ENCODE measurements at regions not wholly inside any gene's neighbourhood (a gene's known extent, or its start where the extent isn't known, plus 50 kb on each side); places are given as distances from the start of the nearest gene placed in this dataset.

- H3K27ac ChIP-seq (ENCODE audit: low read length), result no peak overlapping the region
- no peaks in the 10 kb centered on the region for H3K4me1 ChIP-seq (ENCODE audit: control insufficient read depth in 1 of 2, extremely low read depth in 1 of 2, insufficient read depth in 2 of 2, low read length in 2 of 2)
- H3K27me3 Mint-ChIP-seq, result peaks cover 3% of the 10 kb centered on the region in 2 donors
- H3K4me3 ChIP-seq (ENCODE audit: control insufficient read depth in 1 of 2, extremely low read depth in 1 of 2, low read length in 1 of 2), result no peak overlapping the region
- POLR2A ChIA-PET, result interaction anchor here in 1 of 2 donors (0.5 kb wide), 1 partner anchor 608 kb away, joined by 3 read pairs; no protein-coding TSS in a partner anchor
- H3K9me3 ChIP-seq, result no peaks in the 10 kb centered on the region
- no CpG with 5 or more reads among the region's 3 CpGs for WGBS (ENCODE audit: insufficient coverage)
- H3K36me3 Mint-ChIP-seq, result no peaks in the 10 kb centered on the region
- no peaks in the 10 kb centered on the region for H3K27me3 ChIP-seq (replicated peaks in 1 of 2; ENCODE audit: control insufficient read depth in 2 of 2, extremely low read depth in 1 of 2, insufficient read depth in 2 of 2, low read length in 1 of 2)
- no peak overlapping the region for H3K4me3 Mint-ChIP-seq
- DNase-seq, result no peak
- peaks cover 0 to 3% (median 0%) of the 10 kb centered on the region in 3 donors for H3K9me3 Mint-ChIP-seq
- no peaks in the 10 kb centered on the region for H3K36me3 ChIP-seq (ENCODE audit: control insufficient read depth in 2 of 2, extremely low read depth in 1 of 2, insufficient read depth in 1 of 2, low read length in 1 of 2)
- no peak for ATAC-seq (replicated peaks in 1 of 4)
- CTCF ChIA-PET, result no interaction called here
- H3K27ac Mint-ChIP-seq, result no peak overlapping the region
- peaks cover 0 to 14% (median 6%) of the 10 kb centered on the region in 3 donors for H3K4me1 Mint-ChIP-seq
Observed at GRCh38 chr9:8134635-8135034, 335.1 kb upstream of the DMAC1 start.

- Histone ChIP-seq H3K27ac (ENCODE audit: low read length) (no peak overlapping the region), H3K4me1 (ENCODE audit: control insufficient read depth in 1 of 2, extremely low read depth in 1 of 2, insufficient read depth in 2 of 2, low read length in 2 of 2) (no peaks in the 10 kb centered on the region), H3K36me3 (ENCODE audit: control insufficient read depth in 2 of 2, extremely low read depth in 1 of 2, insufficient read depth in 1 of 2, low read length in 1 of 2) (no peaks in the 10 kb centered on the region), H3K27me3 (replicated peaks in 1 of 2; ENCODE audit: control insufficient read depth in 2 of 2, extremely low read depth in 1 of 2, insufficient read depth in 2 of 2, low read length in 1 of 2) (no peaks in the 10 kb centered on the region), H3K4me3 (ENCODE audit: control insufficient read depth in 1 of 2, extremely low read depth in 1 of 2, low read length in 1 of 2) (no peak overlapping the region), H3K9me3 (no peaks in the 10 kb centered on the region)
- Mint-ChIP-seq H3K4me3 (no peak overlapping the region), H3K36me3 (no peaks in the 10 kb centered on the region), H3K9me3 (peaks cover 0 to 3% (median 0%) of the 10 kb centered on the region in 3 donors), H3K4me1 (peaks cover 0 to 14% (median 6%) of the 10 kb centered on the region in 3 donors), H3K27me3 (peaks cover 3% of the 10 kb centered on the region in 2 donors), H3K27ac (no peak overlapping the region)
- WGBS (ENCODE audit: insufficient coverage), result 100% methylated on average over 1 of the region's 2 CpGs
- no peak for DNase-seq
- CTCF ChIA-PET, result no interaction called here
- ATAC-seq (replicated peaks in 1 of 4), result no peak
- POLR2A ChIA-PET, result interaction anchor here in 1 of 2 donors (0.6 kb wide), 1 partner anchor 20 kb away, joined by 3 read pairs; no protein-coding TSS in a partner anchor
Observed at GRCh38 chr9:8133606-8134005, 334.0 kb upstream of the DMAC1 start.

GRCh38 chr9:8115570-8115969, 316.0 kb upstream of the DMAC1 start:
- POLR2A ChIA-PET, result no interaction called here
- no CpG with 5 or more reads among the region's 1 CpG for WGBS (ENCODE audit: insufficient coverage)
- Mint-ChIP-seq H3K4me3 (no peak overlapping the region), H3K27me3 (no peaks in the 10 kb centered on the region), H3K36me3 (no peaks in the 10 kb centered on the region), H3K4me1 (peaks cover 0 to 5% (median 1%) of the 10 kb centered on the region in 3 donors), H3K9me3 (peaks cover 0 to 7% (median 0%) of the 10 kb centered on the region in 3 donors), H3K27ac (no peak overlapping the region)
- Histone ChIP-seq H3K27ac (ENCODE audit: low read length) (no peak overlapping the region), H3K36me3 (ENCODE audit: control insufficient read depth in 2 of 2, extremely low read depth in 1 of 2, insufficient read depth in 1 of 2, low read length in 1 of 2) (no peaks in the 10 kb centered on the region), H3K27me3 (replicated peaks in 1 of 2; ENCODE audit: control insufficient read depth in 2 of 2, extremely low read depth in 1 of 2, insufficient read depth in 2 of 2, low read length in 1 of 2) (no peaks in the 10 kb centered on the region), H3K9me3 (no peaks in the 10 kb centered on the region), H3K4me3 (ENCODE audit: control insufficient read depth in 1 of 2, extremely low read depth in 1 of 2, low read length in 1 of 2) (no peak overlapping the region), H3K4me1 (ENCODE audit: control insufficient read depth in 1 of 2, extremely low read depth in 1 of 2, insufficient read depth in 2 of 2, low read length in 2 of 2) (no peaks in the 10 kb centered on the region)
- ATAC-seq (replicated peaks in 1 of 4) (no peak), DNase-seq (no peak)
- CTCF ChIA-PET, result no interaction called here

- CTCF ChIA-PET, result interaction anchor here in 1 of 2 donors (0.7 kb wide), 1 partner anchor 13 kb away, joined by 3 read pairs; no protein-coding TSS in a partner anchor
- DNase-seq (no peak), ATAC-seq (replicated peaks in 1 of 4) (no peak)
- Histone ChIP-seq H3K4me3 (ENCODE audit: control insufficient read depth in 1 of 2, extremely low read depth in 1 of 2, low read length in 1 of 2) (no peak overlapping the region), H3K9me3 (no peaks in the 10 kb centered on the region), H3K4me1 (ENCODE audit: control insufficient read depth in 1 of 2, extremely low read depth in 1 of 2, insufficient read depth in 2 of 2, low read length in 2 of 2) (no peaks in the 10 kb centered on the region), H3K27ac (ENCODE audit: low read length) (no peak overlapping the region), H3K27me3 (replicated peaks in 1 of 2; ENCODE audit: control insufficient read depth in 2 of 2, extremely low read depth in 1 of 2, insufficient read depth in 2 of 2, low read length in 1 of 2) (no peaks in the 10 kb centered on the region), H3K36me3 (ENCODE audit: control insufficient read depth in 2 of 2, extremely low read depth in 1 of 2, insufficient read depth in 1 of 2, low read length in 1 of 2) (no peaks in the 10 kb centered on the region)
- POLR2A ChIA-PET, result no interaction called here
- H3K4me3 Mint-ChIP-seq, result no peak overlapping the region
- no peaks in the 10 kb centered on the region for H3K36me3 Mint-ChIP-seq
- peaks cover 0 to 4% (median 0%) of the 10 kb centered on the region in 3 donors for H3K9me3 Mint-ChIP-seq
- WGBS (ENCODE audit: insufficient coverage), result no CpG with 5 or more reads among the region's 1 CpG
- H3K27me3 Mint-ChIP-seq, result no peaks in the 10 kb centered on the region
- H3K4me1 Mint-ChIP-seq, result peaks cover 0 to 5% (median 1%) of the 10 kb centered on the region in 3 donors
- H3K27ac Mint-ChIP-seq, result no peak overlapping the region
Observed at GRCh38 chr9:8114826-8115225, 315.2 kb upstream of the DMAC1 start.

GRCh38 chr9:8106362-8106761, 306.8 kb upstream of the DMAC1 start:
- H3K9me3 ChIP-seq, result no peaks in the 10 kb centered on the region
- DNase-seq (no peak), ATAC-seq (replicated peaks in 1 of 4) (no peak)
- no peaks in the 10 kb centered on the region for H3K36me3 ChIP-seq (ENCODE audit: control insufficient read depth in 2 of 2, extremely low read depth in 1 of 2, insufficient read depth in 1 of 2, low read length in 1 of 2)
- peaks cover 2 to 8% of the 10 kb centered on the region in 2 donors for H3K27me3 Mint-ChIP-seq
- H3K4me1 Mint-ChIP-seq, result no peaks in the 10 kb centered on the region
- WGBS (ENCODE audit: insufficient coverage), result no CpG with 5 or more reads among the region's 1 CpG
- H3K4me3 Mint-ChIP-seq, result no peak overlapping the region
- ChIA-PET POLR2A (no interaction called here), CTCF (interaction anchor here in 1 of 2 donors (0.6 kb wide), 1 partner anchor 533 kb away, joined by 3 read pairs; no protein-coding TSS in a partner anchor)
- H3K27ac Mint-ChIP-seq, result no peak overlapping the region
- no peaks in the 10 kb centered on the region for H3K36me3 Mint-ChIP-seq
- H3K27me3 ChIP-seq (replicated peaks in 1 of 2; ENCODE audit: control insufficient read depth in 2 of 2, extremely low read depth in 1 of 2, insufficient read depth in 2 of 2, low read length in 1 of 2), result no peaks in the 10 kb centered on the region
- H3K27ac ChIP-seq (ENCODE audit: low read length), result no peak overlapping the region
- H3K4me1 ChIP-seq (ENCODE audit: control insufficient read depth in 1 of 2, extremely low read depth in 1 of 2, insufficient read depth in 2 of 2, low read length in 2 of 2), result no peaks in the 10 kb centered on the region
- H3K9me3 Mint-ChIP-seq, result peaks cover 0 to 7% (median 0%) of the 10 kb centered on the region in 3 donors
- H3K4me3 ChIP-seq (ENCODE audit: control insufficient read depth in 1 of 2, extremely low read depth in 1 of 2, low read length in 1 of 2), result no peak overlapping the region

- no peaks in the 10 kb centered on the region for H3K9me3 ChIP-seq
- H3K36me3 ChIP-seq (ENCODE audit: control insufficient read depth in 2 of 2, extremely low read depth in 1 of 2, insufficient read depth in 1 of 2, low read length in 1 of 2), result no peaks in the 10 kb centered on the region
- Mint-ChIP-seq H3K9me3 (peaks cover 0 to 13% (median 8%) of the 10 kb centered on the region in 3 donors), H3K4me3 (no peak overlapping the region), H3K27me3 (no peaks in the 10 kb centered on the region), H3K36me3 (no peaks in the 10 kb centered on the region), H3K4me1 (peaks cover 0 to 2% (median 0%) of the 10 kb centered on the region in 3 donors), H3K27ac (no peak overlapping the region)
- H3K27me3 ChIP-seq (replicated peaks in 1 of 2; ENCODE audit: control insufficient read depth in 2 of 2, extremely low read depth in 1 of 2, insufficient read depth in 2 of 2, low read length in 1 of 2), result no peaks in the 10 kb centered on the region
- no peak overlapping the region for H3K27ac ChIP-seq (ENCODE audit: low read length)
- DNase-seq (no peak), ATAC-seq (replicated peaks in 1 of 4) (no peak)
- ChIA-PET CTCF (interaction anchor here in 1 of 2 donors (0.6 kb wide), 1 partner anchor 13 kb away, joined by 3 read pairs; no protein-coding TSS in a partner anchor), POLR2A (no interaction called here)
- H3K4me1 ChIP-seq (ENCODE audit: control insufficient read depth in 1 of 2, extremely low read depth in 1 of 2, insufficient read depth in 2 of 2, low read length in 2 of 2), result no peaks in the 10 kb centered on the region
- no peak overlapping the region for H3K4me3 ChIP-seq (ENCODE audit: control insufficient read depth in 1 of 2, extremely low read depth in 1 of 2, low read length in 1 of 2)
- WGBS (ENCODE audit: insufficient coverage), result no CpG with 5 or more reads among the region's 2 CpGs
Observed at GRCh38 chr9:8101607-8102006, 302.0 kb upstream of the DMAC1 start.

GRCh38 chr9:8096091-8096490, 296.5 kb upstream of the DMAC1 start:
- POLR2A ChIA-PET, result no interaction called here
- DNase-seq (no peak), ATAC-seq (replicated peaks in 1 of 4) (no peak)
- Mint-ChIP-seq H3K4me1 (peaks cover 0 to 2% (median 0%) of the 10 kb centered on the region in 3 donors), H3K9me3 (peaks cover 0 to 8% (median 7%) of the 10 kb centered on the region in 3 donors), H3K27ac (no peak overlapping the region), H3K36me3 (no peaks in the 10 kb centered on the region), H3K4me3 (no peak overlapping the region), H3K27me3 (no peaks in the 10 kb centered on the region)
- Histone ChIP-seq H3K9me3 (no peaks in the 10 kb centered on the region), H3K27me3 (replicated peaks in 1 of 2; ENCODE audit: control insufficient read depth in 2 of 2, extremely low read depth in 1 of 2, insufficient read depth in 2 of 2, low read length in 1 of 2) (no peaks in the 10 kb centered on the region), H3K27ac (ENCODE audit: low read length) (no peak overlapping the region), H3K4me1 (ENCODE audit: control insufficient read depth in 1 of 2, extremely low read depth in 1 of 2, insufficient read depth in 2 of 2, low read length in 2 of 2) (no peaks in the 10 kb centered on the region), H3K36me3 (ENCODE audit: control insufficient read depth in 2 of 2, extremely low read depth in 1 of 2, insufficient read depth in 1 of 2, low read length in 1 of 2) (no peaks in the 10 kb centered on the region), H3K4me3 (ENCODE audit: control insufficient read depth in 1 of 2, extremely low read depth in 1 of 2, low read length in 1 of 2) (no peak overlapping the region)
- no CpG with 5 or more reads among the region's 4 CpGs for WGBS (ENCODE audit: insufficient coverage)
- CTCF ChIA-PET, result no interaction called here
